Inflammatory macrophage treated with lipopolysaccharide for 1 hour (primary cell): ENCODE measurements at regions not wholly inside any gene's neighbourhood (a gene's known extent, or its start where the extent isn't known, plus 50 kb on each side); places are given as distances from the start of the nearest gene placed in this dataset.
"Not testable (repeated sequence)": the region's sequence is repeated elsewhere in the genome, so short reads cannot be mapped to it uniquely, and the experiment has no call there.

ENCODE experiments used
- DNase-seq, 2 donors: peaks; one replicate each; pipeline ENCODE4 v3.0.0-alpha.2; 2020 to 2022

DNA sequence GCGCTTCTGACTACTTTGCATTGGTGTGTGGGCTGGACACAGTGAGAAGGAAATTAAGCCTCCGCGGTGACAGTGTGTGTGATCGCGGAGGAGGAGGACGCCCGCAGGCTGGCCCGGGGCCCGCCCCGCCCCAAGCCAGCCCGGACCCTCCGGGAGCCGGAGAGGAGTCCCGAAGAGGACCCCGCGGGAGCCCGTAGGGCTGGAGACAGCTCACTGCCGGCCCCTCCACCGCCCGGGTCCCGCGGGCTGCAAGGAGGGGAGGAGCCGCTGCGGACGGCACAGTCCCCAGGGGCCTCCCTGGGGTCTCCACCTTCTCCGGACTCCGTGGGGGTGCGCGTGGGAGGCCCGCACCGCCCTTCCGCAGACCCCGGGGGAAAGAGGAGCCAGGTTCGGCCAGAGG lies 146.4 kb upstream of the ERCC6L2 start:
- no peak for DNase-seq

DNA sequence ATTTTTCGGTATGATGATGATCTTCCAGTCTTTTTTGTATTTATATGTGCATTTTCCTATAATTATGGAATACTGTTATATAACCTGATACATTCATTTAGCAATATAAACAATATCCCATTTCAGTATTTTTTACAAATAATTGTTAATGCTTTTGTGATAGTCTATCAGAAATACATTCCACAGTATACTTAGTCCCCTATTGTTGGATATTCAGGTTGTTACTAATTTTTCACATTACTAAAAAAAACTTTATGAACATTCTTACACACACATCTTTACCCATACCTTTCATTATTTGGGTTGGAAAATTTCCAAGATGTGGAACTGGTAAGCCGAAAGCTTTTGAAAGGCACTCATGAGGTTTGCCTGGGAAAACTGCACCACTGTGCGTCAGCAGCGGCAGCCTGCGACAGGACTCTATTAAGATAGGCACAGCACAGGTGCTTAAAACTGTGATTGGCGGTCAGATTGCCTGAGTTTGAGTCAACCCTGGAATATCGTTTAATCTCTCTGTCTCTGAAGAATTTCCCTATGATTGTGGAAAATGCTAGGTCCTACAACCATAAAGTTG lies 147.5 kb upstream of the ERCC6L2 start:
- DNase-seq: no peak

DNA sequence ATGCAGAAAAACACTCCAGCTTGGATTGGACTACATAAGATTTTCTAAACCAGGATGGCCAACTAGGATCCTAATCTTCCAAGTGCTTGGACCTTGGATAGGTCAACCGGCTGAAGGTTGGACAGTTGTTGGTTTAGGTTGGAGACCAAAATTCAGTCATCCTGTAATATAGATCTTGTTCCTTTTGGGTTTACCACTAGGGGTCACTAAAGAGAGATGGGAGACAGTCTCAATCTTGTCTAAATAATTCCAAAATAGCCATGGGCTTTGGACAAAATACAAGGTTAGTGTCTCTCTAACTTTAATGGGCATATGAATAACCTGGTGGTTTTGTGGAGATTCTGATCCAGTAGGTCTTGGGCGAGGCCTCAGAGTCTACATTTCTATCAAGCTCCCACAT lies 148.7 kb upstream of the ERCC6L2 start:
- peak; percentile 18 to 56 for DNase-seq

DNA sequence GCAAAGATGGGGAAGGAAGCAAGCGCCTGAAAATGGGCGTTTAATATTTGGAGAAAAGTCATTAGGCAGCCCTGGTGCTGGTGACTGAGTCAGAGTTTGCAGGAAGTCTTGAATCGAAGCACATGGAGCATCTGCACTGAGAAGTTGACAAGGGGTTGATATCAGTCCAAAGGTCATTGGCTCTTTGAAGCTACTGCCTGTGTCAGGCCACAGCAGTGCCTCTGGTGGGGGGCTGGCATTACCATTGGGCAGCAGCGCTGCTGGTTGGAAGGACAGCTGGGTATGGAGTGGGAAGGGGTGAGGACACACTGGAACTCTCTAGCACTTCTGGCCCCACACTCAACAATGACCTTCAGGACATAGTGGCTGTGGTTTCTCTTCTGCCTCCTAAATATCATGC lies 150.4 kb upstream of the ERCC6L2 start:
- DNase-seq: no peak

DNA sequence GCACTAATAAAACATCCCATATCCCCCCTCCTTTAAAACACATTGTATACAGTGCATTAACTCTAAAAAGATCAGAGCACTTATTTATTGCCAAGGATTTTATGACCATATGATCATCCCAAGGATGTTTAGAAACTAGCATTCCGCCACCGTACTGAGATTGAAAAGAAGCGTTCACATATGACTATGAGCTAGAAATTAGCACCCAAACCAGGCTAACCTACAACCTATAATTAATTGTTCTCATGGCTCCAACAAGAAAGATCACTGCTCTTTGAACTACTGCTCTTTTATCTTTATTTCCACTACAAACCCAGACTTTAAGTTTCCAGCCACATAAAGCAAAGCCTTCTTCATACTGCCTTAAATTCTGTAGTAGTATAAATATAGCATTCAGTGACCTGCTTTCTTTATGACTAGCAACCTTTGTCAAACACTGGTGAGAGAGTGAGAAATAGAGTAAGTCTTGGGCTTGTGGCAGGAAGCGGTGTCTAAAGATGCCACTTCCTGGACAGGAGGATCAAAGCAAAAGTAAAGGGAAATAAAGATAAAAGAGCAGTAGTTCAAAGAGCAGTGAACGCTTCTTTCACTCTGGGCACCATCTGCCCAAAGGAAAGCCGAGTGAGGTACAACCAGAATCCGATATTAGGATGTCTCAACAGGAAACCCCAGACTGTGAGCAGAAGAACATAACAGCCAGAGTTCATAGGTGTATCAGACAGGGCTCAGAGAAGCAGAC lies 151.1 kb upstream of the ERCC6L2 start:
- DNase-seq: no peak

DNA sequence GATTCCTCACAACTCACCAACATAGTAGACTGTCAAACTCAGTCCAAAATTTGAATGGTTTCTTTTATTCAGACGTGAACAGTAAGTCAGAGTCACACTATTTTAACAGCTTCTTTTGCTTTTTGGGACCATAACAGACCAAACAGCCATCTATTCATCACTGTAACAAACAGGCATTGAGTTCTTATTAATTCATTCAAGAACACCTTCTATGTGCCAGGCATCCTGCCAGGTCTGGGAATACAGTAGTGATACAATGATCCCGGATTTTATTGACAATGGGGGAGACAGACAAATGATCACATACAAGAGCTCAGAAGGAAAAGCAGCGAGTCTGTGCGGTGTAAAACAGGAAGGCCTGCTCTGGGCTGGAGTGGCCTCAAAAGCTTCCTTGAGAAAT lies 153.3 kb upstream of the ERCC6L2 start:
- no peak for DNase-seq

DNA sequence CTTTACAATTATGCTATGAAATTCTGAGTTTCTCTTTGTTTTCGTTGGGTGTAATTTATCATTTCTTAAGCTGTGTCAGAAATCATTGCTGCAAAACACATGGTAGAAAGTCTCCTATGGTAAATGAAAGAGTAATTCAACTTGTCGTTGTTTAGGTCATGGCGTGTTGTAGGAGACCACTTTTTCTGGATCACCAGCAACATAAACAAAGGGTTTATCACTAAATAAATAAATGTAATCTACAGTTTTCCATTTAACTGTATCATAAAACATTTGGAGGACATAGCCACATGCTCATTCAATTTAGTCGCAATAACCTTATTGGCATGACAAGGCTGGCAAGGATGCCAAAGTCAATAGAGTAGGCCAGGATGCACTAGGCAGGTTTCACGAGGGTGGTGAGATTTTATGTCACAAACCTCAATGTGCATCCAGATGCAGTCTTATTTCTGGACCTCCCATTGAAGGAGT lies 154.4 kb upstream of the ERCC6L2 start:
- no peak for DNase-seq

DNA sequence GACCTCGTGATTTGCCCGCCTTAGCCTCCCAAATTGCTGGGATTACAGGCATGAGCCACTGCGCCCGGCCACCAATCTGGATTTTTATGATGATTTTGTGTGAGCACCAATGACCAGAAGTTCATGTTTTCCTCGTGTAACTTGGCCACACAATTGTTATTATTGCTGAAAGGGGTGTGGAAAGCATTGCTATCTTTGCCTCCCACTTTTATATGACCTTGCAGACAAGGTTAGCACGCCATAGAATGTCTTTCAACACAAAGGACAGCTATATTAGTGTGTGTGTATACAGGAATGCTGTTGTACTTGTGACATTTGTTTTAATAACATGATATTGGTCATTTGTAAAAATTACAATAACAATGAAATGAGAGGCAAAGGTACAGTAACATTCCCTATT lies 155.0 kb upstream of the ERCC6L2 start:
- DNase-seq: no peak

DNA sequence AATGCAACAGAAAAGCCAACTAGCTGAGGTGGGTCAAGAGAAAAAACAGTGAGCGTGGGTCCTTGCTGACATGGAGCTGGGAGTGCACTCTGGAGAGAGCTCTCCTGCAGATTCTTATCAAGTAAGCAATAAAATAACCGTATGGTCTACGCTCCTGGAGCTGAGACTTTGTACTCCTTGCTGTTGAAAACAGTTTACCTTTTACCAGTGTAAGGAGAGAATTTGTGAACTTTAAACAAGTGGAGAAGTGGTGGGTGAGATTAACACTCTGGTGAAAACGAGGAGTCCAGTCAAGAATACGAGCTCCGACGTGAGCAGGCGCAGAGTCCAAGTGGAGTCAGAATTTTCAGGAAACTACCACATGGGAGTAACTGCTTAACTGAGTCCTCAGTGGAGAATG lies 156.1 kb upstream of the ERCC6L2 start:
- no peak for DNase-seq

DNA sequence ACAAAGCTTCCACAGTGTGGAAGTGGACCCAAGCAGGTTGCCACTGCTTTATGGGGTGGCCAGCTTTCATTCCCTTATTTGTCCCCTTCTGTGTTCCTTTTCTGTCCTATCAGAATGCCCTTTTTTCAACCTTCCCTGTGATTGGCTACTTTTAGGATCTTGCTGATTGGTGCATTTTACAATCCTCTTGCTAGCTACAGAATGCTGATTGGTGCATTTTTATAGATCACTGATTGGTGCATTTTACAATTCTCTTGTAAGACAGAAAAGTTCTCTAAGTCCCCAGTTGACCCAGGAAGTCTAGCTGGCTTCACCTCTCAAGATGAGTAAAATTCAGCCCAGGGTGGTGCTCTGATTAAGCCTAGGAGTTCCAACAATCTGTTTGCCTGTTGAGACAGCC lies 157.2 kb upstream of the ERCC6L2 start:
- no peak for DNase-seq

DNA sequence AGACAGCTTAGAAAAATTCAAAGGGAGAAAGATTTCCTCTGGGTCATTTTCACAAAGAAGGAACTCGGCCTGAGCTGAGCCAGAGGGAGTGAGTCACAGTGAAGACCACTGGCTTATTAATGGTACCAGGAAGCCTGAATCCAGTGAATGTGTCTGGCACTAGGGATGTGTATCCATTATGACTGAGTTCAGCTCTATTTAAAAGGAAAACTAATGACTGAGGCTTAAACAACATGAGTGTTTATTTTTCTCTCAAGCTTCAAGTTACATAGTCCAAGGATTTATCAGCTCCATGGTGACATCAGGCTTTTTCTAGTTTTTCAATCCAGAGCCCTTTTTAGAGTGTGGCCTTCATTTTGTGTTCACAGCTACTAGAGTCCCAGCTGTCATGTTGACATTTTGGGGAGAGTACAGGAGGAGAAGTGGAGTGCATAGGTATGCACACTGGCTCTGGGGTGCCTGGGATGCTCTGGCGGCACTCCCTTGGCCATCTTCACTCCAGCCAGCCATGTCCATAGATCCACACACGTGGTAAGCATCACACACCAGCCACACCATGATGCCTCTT lies 159.5 kb upstream of the ERCC6L2 start:
- no peak for DNase-seq

DNA sequence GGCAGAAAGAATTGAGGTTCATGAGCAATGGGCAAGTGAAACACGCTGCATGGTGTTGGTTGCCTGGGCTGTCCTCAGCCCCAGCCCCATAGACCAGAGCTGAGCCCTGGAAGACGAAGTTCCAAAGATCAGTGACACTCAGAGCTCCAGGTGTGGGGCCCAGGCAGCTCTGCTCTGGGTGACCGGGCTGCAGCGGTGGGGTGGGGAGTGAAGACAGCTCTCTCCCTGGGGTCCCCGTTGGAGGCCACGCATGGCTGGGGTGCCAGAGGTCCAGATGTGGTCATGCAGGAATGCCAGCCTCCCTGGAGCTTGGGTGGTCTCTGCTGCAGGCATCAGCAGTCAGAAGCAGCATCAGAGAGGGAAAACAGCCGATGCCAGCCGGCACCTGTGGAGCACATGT lies 165.0 kb upstream of the ERCC6L2 start:
- DNase-seq: no peak

DNA sequence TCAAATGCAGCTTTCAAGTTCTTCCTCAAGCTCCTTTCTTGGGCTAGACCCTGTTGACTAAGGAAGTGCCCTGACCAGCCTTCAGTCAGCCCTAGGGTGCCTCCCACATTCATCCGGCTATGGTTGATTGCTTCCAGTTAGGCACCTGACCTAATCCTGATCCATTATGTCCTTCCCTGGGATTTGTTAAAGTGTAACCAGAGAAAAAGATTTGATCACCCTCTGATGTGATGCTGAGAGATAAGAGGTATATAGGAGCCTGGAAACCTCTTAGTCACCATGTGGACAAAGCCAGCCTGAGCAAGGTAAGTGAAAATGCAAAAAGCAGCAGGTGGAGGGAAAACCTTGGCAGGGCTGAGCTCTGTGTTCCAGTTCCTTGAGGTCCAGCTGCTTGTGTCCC lies 178.8 kb upstream of the ERCC6L2 start:
- no peak for DNase-seq

DNA sequence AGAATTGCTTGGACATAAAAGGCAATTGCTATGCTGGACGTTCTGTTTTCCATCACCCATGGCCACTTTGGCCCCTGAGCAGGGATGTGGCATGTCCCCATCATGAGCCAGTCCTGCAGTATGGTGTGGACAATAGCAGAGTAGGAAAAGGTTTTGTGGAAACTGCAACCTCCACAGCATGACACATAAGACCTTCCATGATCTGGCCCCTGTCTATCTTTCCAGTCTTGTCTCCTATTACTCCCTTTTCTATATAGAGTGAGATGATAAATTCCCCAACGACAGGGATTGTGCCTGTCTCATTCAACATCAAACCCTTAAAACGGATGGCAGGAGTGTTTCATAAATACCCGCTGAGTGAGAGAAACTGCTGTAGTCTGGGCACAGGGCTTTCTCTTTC lies 174.7 kb upstream of the PTCH1 start:
- DNase-seq: no peak

DNA sequence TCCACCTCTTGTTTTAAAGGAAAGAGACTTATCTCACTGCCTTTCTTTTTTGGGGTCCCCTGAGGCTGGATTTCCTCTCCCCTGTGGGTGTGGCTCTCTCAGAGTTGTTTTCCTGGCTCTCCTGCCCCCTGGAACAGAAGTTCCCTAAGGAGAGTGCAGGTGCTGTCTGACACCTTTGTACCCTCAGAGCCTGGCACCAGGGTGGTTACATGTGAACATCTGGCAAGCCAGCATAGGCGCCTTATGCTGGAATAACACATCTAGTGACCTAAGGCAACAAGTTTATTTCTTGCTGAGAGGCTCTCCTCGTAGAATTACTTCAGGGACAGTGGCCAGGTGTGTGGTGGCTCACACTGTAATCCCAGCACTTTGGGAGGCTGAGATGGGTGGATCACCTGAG lies 172.9 kb upstream of the PTCH1 start:
- no peak for DNase-seq

DNA sequence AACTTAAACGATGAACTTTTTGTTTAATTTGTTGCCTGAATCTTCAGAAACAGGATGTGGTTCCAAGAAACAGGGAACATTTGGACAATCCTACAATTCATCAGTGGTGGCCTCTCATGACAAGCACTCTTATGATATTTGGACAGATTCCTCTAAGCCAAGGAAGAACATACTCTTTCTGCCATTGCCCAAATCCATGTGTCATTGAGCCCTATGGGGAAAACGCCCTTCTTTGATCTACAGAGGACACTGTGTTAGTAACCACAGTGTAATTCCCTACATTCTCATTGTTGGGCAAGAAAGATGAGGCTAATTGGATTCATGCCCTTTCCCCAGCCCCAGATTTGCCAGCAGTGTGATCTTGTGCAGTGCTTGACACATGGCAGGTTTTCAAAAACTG lies 167.7 kb upstream of the PTCH1 start:
- DNase-seq: no peak

DNA sequence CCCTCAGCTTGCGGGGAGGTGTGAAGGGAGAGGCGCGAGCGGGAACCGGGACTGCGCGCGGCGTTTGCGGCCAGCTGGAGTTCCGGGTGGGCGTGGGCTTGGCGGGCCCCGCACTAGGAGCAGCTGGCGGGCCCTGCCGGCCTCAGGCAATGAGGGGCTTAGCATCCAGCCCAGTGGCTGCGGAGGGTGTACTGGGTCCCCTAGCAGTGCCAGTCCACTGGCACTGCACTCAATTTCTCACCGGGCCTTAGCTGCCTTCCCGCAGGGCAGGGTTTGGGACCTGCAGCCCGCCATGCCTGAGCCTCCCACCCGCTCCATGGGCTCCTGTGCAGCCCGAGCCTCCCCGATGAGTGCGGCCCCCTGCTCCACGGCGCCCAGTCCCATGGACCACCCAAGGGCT lies 163.5 kb upstream of the PTCH1 start:
- not testable (repeated sequence) for DNase-seq

DNA sequence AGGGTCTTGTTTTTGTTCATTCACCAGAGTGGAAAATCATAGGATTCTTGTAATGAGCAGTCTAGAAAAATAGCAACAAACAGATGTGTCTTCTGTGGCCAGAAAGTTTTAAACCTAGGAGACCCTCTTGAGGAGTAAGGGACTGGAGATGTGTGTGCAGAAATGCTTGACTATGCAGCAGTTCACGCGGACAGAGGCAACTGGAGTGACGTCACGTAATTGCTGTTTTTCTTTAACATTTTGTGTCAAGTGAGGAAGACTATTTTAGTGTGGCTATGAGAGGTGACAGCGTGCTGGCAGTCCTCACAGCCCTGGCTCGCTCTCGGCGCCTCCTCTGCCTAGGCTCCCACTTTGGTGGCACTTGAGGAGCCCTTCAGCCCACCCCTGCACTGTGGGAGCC lies 163.1 kb upstream of the PTCH1 start:
- no peak for DNase-seq

DNA sequence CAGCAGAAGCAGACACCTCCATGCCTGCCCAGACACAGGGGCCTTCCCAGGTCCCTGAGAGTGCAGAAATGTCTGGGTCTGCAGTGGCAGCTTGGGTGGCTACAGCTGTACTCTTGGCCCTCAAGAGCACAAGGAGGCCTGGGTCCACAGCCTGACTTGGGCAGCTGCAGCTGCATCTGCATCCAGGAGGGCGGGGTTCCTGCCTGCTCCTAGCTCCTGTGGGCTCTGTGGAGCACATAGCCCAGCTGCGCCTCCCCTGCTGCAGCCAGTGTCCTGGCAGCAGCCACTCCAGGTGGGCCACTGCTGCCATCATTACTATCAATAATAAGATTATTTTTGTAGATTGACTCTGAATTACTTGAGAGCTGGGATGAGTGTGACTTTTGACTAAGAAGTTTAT lies 162.0 kb upstream of the PTCH1 start:
- DNase-seq: no peak

DNA sequence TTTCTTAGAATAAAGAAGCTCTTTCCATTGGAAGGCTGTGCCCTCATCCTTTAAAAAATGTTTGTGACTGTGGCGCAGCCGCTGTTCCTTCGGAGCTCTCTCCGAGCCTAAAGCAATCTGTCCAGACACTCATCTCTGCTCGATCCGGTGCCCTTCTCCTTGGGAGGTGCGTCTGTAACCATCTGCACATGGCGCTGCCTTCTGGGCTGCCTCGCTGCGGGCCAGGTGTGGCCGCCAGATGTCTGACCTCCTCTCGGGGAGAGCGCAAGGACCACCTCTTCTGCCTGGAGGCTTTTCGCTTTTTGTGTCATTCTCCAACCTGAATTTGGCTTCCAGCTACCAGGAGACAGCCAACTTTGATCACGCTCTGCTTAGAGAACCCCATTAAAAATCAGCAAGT lies 153.4 kb upstream of the PTCH1 start:
- DNase-seq: no peak

DNA sequence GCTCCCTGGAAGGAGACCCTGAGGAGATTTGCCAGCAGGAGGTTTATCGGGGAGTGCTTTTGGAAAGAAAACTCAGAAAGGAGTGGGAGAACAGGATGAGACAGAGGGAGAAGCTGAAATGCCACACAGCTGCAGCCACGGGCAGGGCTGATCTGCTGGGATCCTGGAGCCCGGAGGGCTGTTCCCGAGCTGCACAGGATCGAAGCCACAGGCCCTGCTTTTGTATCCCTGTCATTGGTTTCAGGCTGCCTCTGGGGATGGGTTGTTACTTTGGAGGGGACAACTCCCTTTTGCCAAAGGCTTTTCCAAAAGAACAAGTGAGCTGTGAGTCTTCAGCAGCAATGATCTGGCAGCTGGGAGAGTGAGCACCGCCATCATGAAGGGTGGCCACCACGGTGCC lies 152.5 kb upstream of the PTCH1 start:
- no peak for DNase-seq

DNA sequence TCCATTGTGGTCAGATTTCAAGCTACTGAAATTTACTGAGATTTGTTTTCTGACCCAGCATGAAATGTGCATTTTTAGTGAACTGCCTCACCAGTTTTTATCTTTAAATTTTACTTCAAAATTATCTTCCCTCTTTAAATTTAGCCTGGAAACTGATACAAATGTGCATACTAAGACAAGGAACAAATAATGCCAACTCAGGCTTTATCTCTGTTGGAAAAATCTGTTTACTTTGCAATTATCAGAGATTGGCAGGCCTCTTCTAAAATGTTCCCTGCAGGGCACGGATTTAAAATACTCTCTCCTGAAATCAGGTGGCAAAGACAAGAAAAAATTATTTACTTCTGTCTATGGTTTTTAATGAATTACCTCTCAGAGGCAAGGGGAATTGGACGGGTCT lies 151.0 kb upstream of the PTCH1 start:
- no peak for DNase-seq

DNA sequence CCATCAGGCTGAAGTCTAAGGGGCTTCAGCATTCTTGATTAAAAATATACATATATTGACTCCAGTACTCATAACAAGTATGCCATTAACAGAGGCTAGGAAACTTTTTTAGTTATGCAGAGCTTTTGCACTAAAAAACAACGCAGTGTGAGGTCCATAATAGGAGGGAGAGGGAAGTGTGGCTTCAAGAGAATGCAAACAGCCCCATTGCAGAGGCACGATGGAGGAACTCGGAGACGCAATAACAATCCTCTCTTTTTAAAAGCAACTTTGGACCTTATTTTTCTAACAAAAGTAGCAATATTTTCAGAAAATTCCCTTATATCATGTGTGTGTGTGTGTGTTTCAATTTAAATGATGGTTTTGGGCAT lies 150.0 kb upstream of the PTCH1 start:
- DNase-seq: no peak

DNA sequence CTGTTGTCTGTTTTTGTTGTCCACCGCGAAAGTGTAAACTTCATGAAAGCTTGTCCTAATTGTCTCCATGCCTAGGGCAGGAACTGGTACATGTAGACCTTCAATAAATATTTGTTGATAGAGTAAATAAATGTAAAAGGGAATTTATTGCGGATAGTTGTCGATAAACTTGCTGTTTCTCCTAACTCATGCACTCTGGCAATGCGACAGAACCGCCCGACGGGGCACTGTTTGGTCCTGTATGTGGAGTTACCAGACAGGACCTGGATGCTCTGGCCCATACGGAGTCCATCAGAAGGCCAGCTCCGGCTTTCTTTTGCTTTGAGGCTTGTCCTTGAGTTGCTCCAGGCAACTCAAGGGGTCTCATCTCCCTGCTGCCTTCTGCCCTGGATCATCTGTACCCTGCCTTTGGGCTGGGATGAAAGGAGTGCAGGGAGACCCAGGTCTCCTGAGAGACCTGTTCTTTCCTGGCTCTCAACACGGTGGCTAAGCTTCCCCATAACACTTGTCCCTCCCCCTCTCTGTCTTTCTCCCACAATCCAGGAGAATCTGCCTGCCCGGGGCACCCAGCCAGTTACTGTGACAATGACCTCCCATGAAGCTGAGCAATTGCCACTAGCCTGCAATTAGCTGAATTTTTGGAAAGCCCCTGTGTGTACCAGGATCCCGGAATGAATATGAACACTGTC lies 149.5 kb upstream of the PTCH1 start:
- DNase-seq: no peak
